ENCODE measurements at regions not wholly inside any gene's neighbourhood (a gene's known extent, or its start where the extent isn't known, plus 50 kb on each side); places are given as distances from the start of the nearest gene placed in this dataset.
A peak's percentile ranks its signal among the peaks of the same experiment; 100 is the strongest.

GRCh38 chr4:1469043-1469442, 62.8 kb upstream of the NKX1-1 start:
- H3K4me1 ChIP-seq (ENCODE audit: insufficient read depth, low read length), result no peaks in the 10 kb centered on the region
- peaks cover 16% of the 10 kb centered on the region for H3K27me3 ChIP-seq (ENCODE audit: insufficient read depth, low read length)

GRCh38 chr4:1467581-1468458, 61.6 kb upstream of the NKX1-1 start:
- Histone ChIP-seq H3K27ac (ENCODE audit: low read depth, low read length) (no peak overlapping the region), H3K36me3 (ENCODE audit: insufficient read depth, low read length) (no peaks in the 10 kb centered on the region), H3K4me3 (ENCODE audit: insufficient read depth, low read length) (no peak overlapping the region), H3K79me2 (ENCODE audit: insufficient read depth, low read length) (no peaks in the 10 kb centered on the region), H2AFZ (ENCODE audit: low read length) (no peak overlapping the region), H3K27me3 (ENCODE audit: insufficient read depth, low read length) (peaks cover 22% of the 10 kb centered on the region), H3K9me3 (ENCODE audit: low read depth, low read length) (no peaks in the 10 kb centered on the region), H3K4me1 (ENCODE audit: insufficient read depth, low read length) (no peaks in the 10 kb centered on the region), H4K20me1 (ENCODE audit: insufficient read depth, low read length) (no peaks in the 10 kb centered on the region), H3K4me2 (ENCODE audit: insufficient read depth, low read length) (no peak overlapping the region)
- peak; percentile 49 for DNase-seq (ENCODE audit: insufficient read length, low spot score, missing footprints)
- TF ChIP-seq CTCF (IDR thresholded peaks at IDR 0.05; ENCODE audit: extremely low read depth, low read depth, low read length), result no peak

More at GRCh38 chr4:1469043-1469442, 62.8 kb upstream of the NKX1-1 start:
- Histone ChIP-seq H3K4me2 (ENCODE audit: insufficient read depth, low read length) (no peak overlapping the region), H3K27ac (ENCODE audit: low read depth, low read length) (no peak overlapping the region), H3K79me2 (ENCODE audit: insufficient read depth, low read length) (no peaks in the 10 kb centered on the region), H3K4me3 (ENCODE audit: insufficient read depth, low read length) (no peak overlapping the region), H3K9me3 (ENCODE audit: low read depth, low read length) (no peaks in the 10 kb centered on the region), H4K20me1 (ENCODE audit: insufficient read depth, low read length) (no peaks in the 10 kb centered on the region), H3K36me3 (ENCODE audit: insufficient read depth, low read length) (no peaks in the 10 kb centered on the region), H2AFZ (ENCODE audit: low read length) (no peak overlapping the region)
- TF ChIP-seq CTCF (IDR thresholded peaks at IDR 0.05; ENCODE audit: extremely low read depth, low read depth, low read length), result no peak
- no peak for DNase-seq (ENCODE audit: insufficient read length, low spot score, missing footprints)

GRCh38 chr4:1466863-1467165, 60.6 kb upstream of the NKX1-1 start:
- Histone ChIP-seq H3K4me1 (ENCODE audit: insufficient read depth, low read length) (no peaks in the 10 kb centered on the region), H3K4me3 (ENCODE audit: insufficient read depth, low read length) (no peak overlapping the region), H4K20me1 (ENCODE audit: insufficient read depth, low read length) (no peaks in the 10 kb centered on the region), H3K9me3 (ENCODE audit: low read depth, low read length) (no peaks in the 10 kb centered on the region), H3K27me3 (ENCODE audit: insufficient read depth, low read length) (peaks cover 24% of the 10 kb centered on the region), H3K79me2 (ENCODE audit: insufficient read depth, low read length) (no peaks in the 10 kb centered on the region), H3K36me3 (ENCODE audit: insufficient read depth, low read length) (no peaks in the 10 kb centered on the region), H2AFZ (ENCODE audit: low read length) (no peak overlapping the region), H3K4me2 (ENCODE audit: insufficient read depth, low read length) (no peak overlapping the region), H3K27ac (ENCODE audit: low read depth, low read length) (no peak overlapping the region)
- DNase-seq (ENCODE audit: insufficient read length, low spot score, missing footprints), result peak; percentile 31
- no peak for TF ChIP-seq CTCF (IDR thresholded peaks at IDR 0.05; ENCODE audit: extremely low read depth, low read depth, low read length)

DNA sequence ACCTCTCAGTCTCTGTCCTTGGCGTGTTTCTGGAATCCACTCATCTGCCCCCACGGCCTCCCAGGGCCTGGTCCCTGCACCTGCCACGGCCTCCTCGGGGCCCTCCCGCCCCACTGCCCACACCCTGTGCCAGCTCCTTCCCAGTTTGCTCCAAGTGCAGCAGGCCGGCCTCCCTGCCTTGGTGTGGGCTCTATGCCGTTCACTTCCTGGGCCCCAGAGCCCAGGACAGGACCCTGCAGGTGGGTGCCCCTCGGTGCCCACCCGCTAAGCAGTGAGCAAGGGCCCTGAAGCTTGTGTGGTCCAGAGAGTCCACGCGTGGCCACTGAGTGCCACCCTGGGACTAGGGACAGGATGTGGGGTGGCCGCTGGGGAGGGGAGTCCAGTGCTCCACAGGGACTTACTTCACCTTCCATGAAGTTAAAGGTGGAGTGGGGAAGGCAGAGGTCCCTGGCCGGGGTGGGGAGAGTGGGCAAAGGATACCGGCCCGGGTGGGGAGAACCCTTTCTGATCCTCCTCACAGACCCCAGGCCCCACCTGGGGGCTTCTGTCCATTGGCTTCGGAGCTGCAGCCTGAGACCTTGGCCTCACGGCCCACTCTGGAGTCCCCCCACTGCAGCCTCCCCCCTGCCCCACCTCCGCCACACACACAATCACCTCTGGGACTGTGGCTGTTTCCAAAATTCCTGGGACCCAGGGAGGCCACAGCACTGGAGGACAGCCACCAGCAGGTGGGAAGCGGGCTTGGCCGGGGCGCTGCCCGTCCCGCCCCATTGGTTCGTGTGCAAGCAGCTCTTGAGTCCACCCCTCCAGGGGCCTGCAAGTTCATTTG, 60.0 kb upstream of the NKX1-1 start:
- Histone ChIP-seq H3K36me3 (ENCODE audit: insufficient read depth, low read length) (no peaks in the 10 kb centered on the region), H3K9me3 (ENCODE audit: low read depth, low read length) (no peaks in the 10 kb centered on the region), H2AFZ (ENCODE audit: low read length) (no peak overlapping the region), H3K4me3 (ENCODE audit: insufficient read depth, low read length) (no peak overlapping the region), H3K79me2 (ENCODE audit: insufficient read depth, low read length) (no peaks in the 10 kb centered on the region), H3K27ac (ENCODE audit: low read depth, low read length) (no peak overlapping the region), H3K27me3 (ENCODE audit: insufficient read depth, low read length) (peaks cover 26% of the 10 kb centered on the region), H4K20me1 (ENCODE audit: insufficient read depth, low read length) (no peaks in the 10 kb centered on the region), H3K4me2 (ENCODE audit: insufficient read depth, low read length) (no peak overlapping the region), H3K4me1 (ENCODE audit: insufficient read depth, low read length) (no peaks in the 10 kb centered on the region)
- TF ChIP-seq CTCF (IDR thresholded peaks at IDR 0.05; ENCODE audit: extremely low read depth, low read depth, low read length), result no peak
- peak; percentile 61 for DNase-seq (ENCODE audit: insufficient read length, low spot score, missing footprints)

Measured in osteoblast (primary cell).